Caco-2 (cell line): ENCODE measurements at regions not wholly inside any gene's neighbourhood (a gene's known extent, or its start where the extent isn't known, plus 50 kb on each side); places are given as distances from the start of the nearest gene placed in this dataset.

Source experiments
- BruUV-seq: library from RNA; stranded (reverse); fragments of 400-500 nt; replicated peaks from 2 replicates; lab custom pipeline; 2021; lab: Mats Ljungman, UMichigan
- CTCF ChIA-PET: fragments of 300-600 bp; sonication (Branson Sonifier 250); formaldehyde crosslinking; loops from one replicate; lab custom pipeline; 2022; ENCODE audit warnings: antibody characterized with exemption; lab: Charles Lee
- POLR2A ChIA-PET: fragments of 300-600 bp; sonication (Branson Sonifier 250); formaldehyde crosslinking; loops from one replicate; lab custom pipeline; 2022; ENCODE audit warnings: antibody characterized with exemption; lab: Charles Lee
- DNase-seq, 2 experiments: peaks; one replicate each; pipeline versions ENCODE4 v3.0.0 to v3.0.0-alpha.2; 2020 to 2022
- H3K27me3 ChIP-seq: replicated peaks from 2 replicates; pipeline ENCODE4 v1.6.0; 2011; ENCODE audit warnings: low read length; ENCODE audit not compliant: control insufficient read depth, insufficient read depth
- H3K36me3 ChIP-seq: 2 replicates; pipeline ENCODE4 v1.5.1; 2011; ENCODE audit warnings: low read length; ENCODE audit not compliant: control insufficient read depth, insufficient read depth
- H3K4me1 ChIP-seq: fragments of 250-450 bp; sonication (Bioruptor Pico); 2 replicates; pipeline ENCODE4 v1.5.1; 2020; ENCODE audit warnings: mild to moderate bottlenecking
- H3K4me3 ChIP-seq: 2 replicates; pipeline ENCODE4 v1.5.1; 2011; ENCODE audit warnings: low read depth, mild to moderate bottlenecking, control low read depth, low read length
- H3K9me3 ChIP-seq: fragments of 250-450 bp; sonication (Bioruptor Pico); 2 replicates; pipeline ENCODE4 v1.5.1; 2020; ENCODE audit warnings: mild to moderate bottlenecking, moderate library complexity
- H3K27ac Mint-ChIP-seq: one replicate; pipeline ENCODE4 v1.8.0; 2022; ENCODE audit warnings: mixed read lengths; ENCODE audit not compliant: unreplicated experiment
- H3K27me3 Mint-ChIP-seq: one replicate; pipeline ENCODE4 v1.8.0; 2022; ENCODE audit warnings: mixed read lengths; ENCODE audit not compliant: insufficient read depth, unreplicated experiment
- H3K36me3 Mint-ChIP-seq: one replicate; pipeline ENCODE4 v1.8.0; 2022; ENCODE audit warnings: mild to moderate bottlenecking, mixed read lengths; ENCODE audit not compliant: insufficient read depth, unreplicated experiment
- H3K4me1 Mint-ChIP-seq: one replicate; pipeline ENCODE4 v1.8.0; 2022; ENCODE audit warnings: low read depth, mixed read lengths; ENCODE audit not compliant: unreplicated experiment
- H3K4me3 Mint-ChIP-seq: one replicate; pipeline ENCODE4 v1.8.0; 2022; ENCODE audit warnings: mild to moderate bottlenecking, moderate library complexity, mixed read lengths; ENCODE audit not compliant: unreplicated experiment
- H3K9me3 Mint-ChIP-seq: one replicate; pipeline ENCODE4 v1.8.0; 2022; ENCODE audit warnings: mixed read lengths; ENCODE audit not compliant: unreplicated experiment
- CTCF ChIP-seq, 2 experiments: fragments of 200-600 bp in 1 of 2; IDR thresholded peaks; 1 replicate in 1 of 2; 2 replicates in 1 of 2; pipeline versions ENCODE4 v1.5.1 to v1.8.0; 2011 to 2022; ENCODE audit warnings: antibody characterized with exemption in 1 of 2, control low read depth in 1 of 2, inconsistent platforms in 1 of 2, low read depth in 1 of 2, low read length in 1 of 2, mild to moderate bottlenecking in 1 of 2, moderate library complexity in 1 of 2; ENCODE audit not compliant: insufficient read depth in 1 of 2, severe bottlenecking in 1 of 2, unreplicated experiment in 1 of 2
- intact Hi-C: fragments of 100-400 bp; cut with micrococcal nuclease; formaldehyde crosslinking; loops from one replicate; pipeline ENCODE4 v1.10.0; 2022; ENCODE audit not compliant: unreplicated experiment

GRCh38 chr2:181126311-181126868 is 146.0 kb downstream of the UBE2E3 start:
- Histone ChIP-seq H3K4me1 (no peaks in the 10 kb centered on the region), H3K27me3 (no peaks in the 10 kb centered on the region; the same call in 1 of the 2 replicates), H3K4me3 (no peak overlapping the region), H3K9me3 (no peaks in the 10 kb centered on the region), H3K36me3 (no peaks in the 10 kb centered on the region)
- Mint-ChIP-seq H3K27me3 (peaks cover 3% of the 10 kb centered on the region), H3K4me1 (no peaks in the 10 kb centered on the region), H3K27ac (no peak overlapping the region), H3K36me3 (no peaks in the 10 kb centered on the region), H3K4me3 (no peak overlapping the region), H3K9me3 (no peaks in the 10 kb centered on the region)
- POLR2A ChIA-PET = no interaction called here
- CTCF ChIA-PET = no interaction called here
- DNase-seq = no peak
- no TSS peak for BruUV-seq
- intact Hi-C loops = no loop called here
- no peak for TF ChIP-seq CTCF (IDR thresholded peaks at IDR 0.05; ENCODE audit: insufficient read depth in 1 of 2, low read depth in 1 of 2, low read length in 1 of 2, severe bottlenecking in 1 of 2, unreplicated experiment in 1 of 2)

- no peak overlapping the region for H3K4me3 Mint-ChIP-seq
- Histone ChIP-seq H3K4me3 (no peak overlapping the region), H3K9me3 (no peaks in the 10 kb centered on the region), H3K27me3 (no peaks in the 10 kb centered on the region; the same call in 1 of the 2 replicates), H3K4me1 (no peaks in the 10 kb centered on the region), H3K36me3 (no peaks in the 10 kb centered on the region)
- no TSS peak for BruUV-seq
- intact Hi-C loops = no loop called here
- no peak overlapping the region for H3K27ac Mint-ChIP-seq
- DNase-seq = no peak
- H3K36me3 Mint-ChIP-seq = no peaks in the 10 kb centered on the region
- no peak for TF ChIP-seq CTCF (IDR thresholded peaks at IDR 0.05; ENCODE audit: insufficient read depth in 1 of 2, low read depth in 1 of 2, low read length in 1 of 2, severe bottlenecking in 1 of 2, unreplicated experiment in 1 of 2)
- no peaks in the 10 kb centered on the region for H3K9me3 Mint-ChIP-seq
- POLR2A ChIA-PET = no interaction called here
- peaks cover 3% of the 10 kb centered on the region for H3K27me3 Mint-ChIP-seq
- H3K4me1 Mint-ChIP-seq = no peaks in the 10 kb centered on the region
- CTCF ChIA-PET = no interaction called here
Observed at GRCh38 chr2:181128199-181128598, 147.8 kb downstream of the UBE2E3 start.

GRCh38 chr2:181129364-181130056 is 149.1 kb downstream of the UBE2E3 start:
- no peaks in the 10 kb centered on the region for H3K4me1 Mint-ChIP-seq
- H3K4me3 Mint-ChIP-seq = no peak overlapping the region
- ChIA-PET CTCF (no interaction called here), POLR2A (no interaction called here)
- H3K9me3 Mint-ChIP-seq = no peaks in the 10 kb centered on the region
- H3K27me3 ChIP-seq = no peaks in the 10 kb centered on the region; the same call in 1 of the 2 replicates
- no peaks in the 10 kb centered on the region for H3K36me3 Mint-ChIP-seq
- BruUV-seq = no TSS peak
- no peak for TF ChIP-seq CTCF (IDR thresholded peaks at IDR 0.05; ENCODE audit: insufficient read depth in 1 of 2, low read depth in 1 of 2, low read length in 1 of 2, severe bottlenecking in 1 of 2, unreplicated experiment in 1 of 2)
- no peak overlapping the region for H3K27ac Mint-ChIP-seq
- intact Hi-C loops = no loop called here
- H3K36me3 ChIP-seq = no peaks in the 10 kb centered on the region
- H3K9me3 ChIP-seq = no peaks in the 10 kb centered on the region
- H3K27me3 Mint-ChIP-seq = peaks cover 3% of the 10 kb centered on the region
- no peaks in the 10 kb centered on the region for H3K4me1 ChIP-seq
- H3K4me3 ChIP-seq = no peak overlapping the region
- no peak for DNase-seq
